Lower leg skin (tissue), 3 donors: ENCODE measurements at regions not wholly inside any gene's neighbourhood (a gene's known extent, or its start where the extent isn't known, plus 50 kb on each side); places are given as distances from the start of the nearest gene placed in this dataset.

Source experiments
- POLR2A ChIP-seq, 2 donors: fragments of 450-650 bp; IDR thresholded peaks; one replicate each; pipeline ENCODE4 v1.6.1; 2016 to 2017; ENCODE audit warnings: antibody characterized with exemption in 2 of 2, mild to moderate bottlenecking in 1 of 2, moderate library complexity in 1 of 2
- TF ChIP-seq, protein P1 (sequence below), 3 donors: fragments of 450-650 bp; IDR thresholded peaks; one replicate each; pipeline ENCODE4 v1.5.1; 2016; ENCODE audit warnings: antibody characterized with exemption in 3 of 3, mild to moderate bottlenecking in 3 of 3, moderate library complexity in 2 of 3

DNA sequence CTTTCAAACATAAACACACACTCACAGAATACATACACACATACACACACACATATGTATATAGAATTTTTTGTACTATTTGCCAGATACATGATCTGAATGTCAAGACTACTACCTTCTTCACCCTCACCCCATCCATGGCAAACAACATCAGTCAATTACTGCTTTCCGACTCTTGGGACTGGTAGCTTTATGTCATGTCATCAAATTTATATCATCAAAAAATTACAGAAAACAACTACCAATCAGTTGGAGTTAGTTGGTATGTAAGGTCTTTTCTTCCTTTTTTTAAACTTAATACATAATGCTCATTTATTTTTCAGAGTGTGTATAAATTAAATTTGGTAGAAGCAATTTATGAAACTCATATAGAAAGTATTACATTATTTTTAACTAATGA, 305.7 kb upstream of the MDFIC2 start:
- TF ChIP-seq, protein P1, sequence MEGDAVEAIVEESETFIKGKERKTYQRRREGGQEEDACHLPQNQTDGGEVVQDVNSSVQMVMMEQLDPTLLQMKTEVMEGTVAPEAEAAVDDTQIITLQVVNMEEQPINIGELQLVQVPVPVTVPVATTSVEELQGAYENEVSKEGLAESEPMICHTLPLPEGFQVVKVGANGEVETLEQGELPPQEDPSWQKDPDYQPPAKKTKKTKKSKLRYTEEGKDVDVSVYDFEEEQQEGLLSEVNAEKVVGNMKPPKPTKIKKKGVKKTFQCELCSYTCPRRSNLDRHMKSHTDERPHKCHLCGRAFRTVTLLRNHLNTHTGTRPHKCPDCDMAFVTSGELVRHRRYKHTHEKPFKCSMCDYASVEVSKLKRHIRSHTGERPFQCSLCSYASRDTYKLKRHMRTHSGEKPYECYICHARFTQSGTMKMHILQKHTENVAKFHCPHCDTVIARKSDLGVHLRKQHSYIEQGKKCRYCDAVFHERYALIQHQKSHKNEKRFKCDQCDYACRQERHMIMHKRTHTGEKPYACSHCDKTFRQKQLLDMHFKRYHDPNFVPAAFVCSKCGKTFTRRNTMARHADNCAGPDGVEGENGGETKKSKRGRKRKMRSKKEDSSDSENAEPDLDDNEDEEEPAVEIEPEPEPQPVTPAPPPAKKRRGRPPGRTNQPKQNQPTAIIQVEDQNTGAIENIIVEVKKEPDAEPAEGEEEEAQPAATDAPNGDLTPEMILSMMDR (IDR thresholded peaks at IDR 0.05), result no peak
- no peak for TF ChIP-seq POLR2A (IDR thresholded peaks at IDR 0.05)
